ENCODE measurements at regions not wholly inside any gene's neighbourhood (a gene's known extent, or its start where the extent isn't known, plus 50 kb on each side); places are given as distances from the start of the nearest gene placed in this dataset.

DNA sequence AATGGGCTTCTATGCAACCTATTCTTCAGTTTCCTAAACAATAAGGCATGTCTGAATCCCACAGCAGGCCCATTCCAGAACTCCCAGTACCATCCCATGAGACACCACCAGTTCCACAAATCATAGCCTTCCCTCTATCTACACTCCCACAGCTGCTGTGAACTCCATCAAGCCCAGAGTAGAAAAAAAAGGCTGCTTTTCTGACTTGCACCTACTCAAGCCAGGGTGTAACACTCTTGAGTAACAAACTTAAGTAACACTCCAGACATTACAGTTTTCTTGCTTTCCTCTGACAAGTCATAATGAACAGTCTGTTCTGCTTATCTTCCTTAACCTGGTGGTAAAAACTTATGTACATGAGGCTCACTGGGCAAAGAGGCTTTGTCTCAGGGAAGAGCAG is 283.1 kb downstream of the NFKBIZ start:
- Histone ChIP-seq H3K27ac (ENCODE audit: control insufficient read depth, insufficient read depth) (no peak overlapping the region), H3K4me1 (ENCODE audit: control insufficient read depth, insufficient read depth, low read length) (no peaks in the 10 kb centered on the region), H3K9ac (ENCODE audit: control insufficient read depth, insufficient read depth, low read length) (no peak overlapping the region), H3K27me3 (replicated peaks in 1 of 2; ENCODE audit: control insufficient read depth in 2 of 2, insufficient read depth in 2 of 2, low read length in 1 of 2) (no peaks in the 10 kb centered on the region), H3K4me2 (ENCODE audit: control insufficient read depth, insufficient read depth) (no peak overlapping the region), H3K4me3 (no peak overlapping the region), H3K79me2 (ENCODE audit: control insufficient read depth, insufficient read depth, low read length) (no peaks in the 10 kb centered on the region), H2AFZ (ENCODE audit: control insufficient read depth, low read depth, low read length) (no peak overlapping the region), H4K20me1 (ENCODE audit: control insufficient read depth, insufficient read depth) (no peaks in the 10 kb centered on the region), H3K9me3 (replicated peaks; ENCODE audit: control insufficient read depth, insufficient read depth, low read length) (no peaks in the 10 kb centered on the region; the same call in 2 of the 3 replicates), H3K36me3 (ENCODE audit: control insufficient read depth in 2 of 2, insufficient read depth in 2 of 2, low read length in 1 of 2) (no peaks in the 10 kb centered on the region)
- ChIA-PET POLR2A (no interaction called here), SMC1A (ENCODE audit: uncharacterized antibody, unreplicated experiment) (interaction anchor here (0.7 kb wide), 1 partner anchor 51 kb away, joined by 3 read pairs; no protein-coding TSS in a partner anchor), RAD21 (ENCODE audit: unreplicated experiment) (no interaction called here), CTCF (no interaction called here)
- TF ChIP-seq SMAD1 (IDR thresholded peaks at IDR 0.05; ENCODE audit: low read depth, partially characterized antibody) (no peak), NBN (IDR thresholded peaks at IDR 0.05) (no peak), PML (IDR thresholded peaks at IDR 0.05; ENCODE audit: low read length) (no peak), E2F4 (IDR thresholded peaks at IDR 0.05; ENCODE audit: low read depth, low read length) (no peak), NFXL1 (IDR thresholded peaks at IDR 0.05; ENCODE audit: borderline replicate concordance) (no peak), IRF5 (IDR thresholded peaks at IDR 0.05; ENCODE audit: borderline replicate concordance) (no peak)
- intact Hi-C loops (cut with micrococcal nuclease; ENCODE audit: unreplicated experiment): no loop called here
- in situ Hi-C loops (cut with MboI): no loop called here
- DNase-seq (ENCODE audit: low read depth, low spot score): no peak
- no peak for FAIRE-seq
- no TSS peak for BruUV-seq (replicated peaks)
- ATAC-seq: no peak

- intact Hi-C loops (cut with micrococcal nuclease; ENCODE audit: unreplicated experiment): no loop called here
- no peak for DNase-seq (ENCODE audit: low read depth, low spot score)
- Histone ChIP-seq H2AFZ (ENCODE audit: control insufficient read depth, low read depth, low read length) (no peak overlapping the region), H3K4me1 (ENCODE audit: control insufficient read depth, insufficient read depth, low read length) (no peaks in the 10 kb centered on the region), H3K9ac (ENCODE audit: control insufficient read depth, insufficient read depth, low read length) (no peak overlapping the region), H3K36me3 (ENCODE audit: control insufficient read depth in 2 of 2, insufficient read depth in 2 of 2, low read length in 1 of 2) (no peaks in the 10 kb centered on the region), H3K27me3 (replicated peaks in 1 of 2; ENCODE audit: control insufficient read depth in 2 of 2, insufficient read depth in 2 of 2, low read length in 1 of 2) (no peaks in the 10 kb centered on the region), H3K79me2 (ENCODE audit: control insufficient read depth, insufficient read depth, low read length) (no peaks in the 10 kb centered on the region), H4K20me1 (ENCODE audit: control insufficient read depth, insufficient read depth) (no peaks in the 10 kb centered on the region), H3K27ac (ENCODE audit: control insufficient read depth, insufficient read depth) (no peak overlapping the region), H3K4me2 (ENCODE audit: control insufficient read depth, insufficient read depth) (no peak overlapping the region), H3K4me3 (no peak overlapping the region), H3K9me3 (replicated peaks; ENCODE audit: control insufficient read depth, insufficient read depth, low read length) (no peaks in the 10 kb centered on the region; the same call in 2 of the 3 replicates)
- ATAC-seq: no peak
- CTCF ChIA-PET: interaction anchor here (0.7 kb wide), 1 partner anchor 403 kb away, joined by 3 read pairs; no protein-coding TSS in a partner anchor
- RAD21 ChIA-PET (ENCODE audit: unreplicated experiment): no interaction called here
- in situ Hi-C loops (cut with MboI): no loop called here
- SMC1A ChIA-PET (ENCODE audit: uncharacterized antibody, unreplicated experiment): interaction anchor here (1.1 kb wide), 1 partner anchor 92 kb away, joined by 3 read pairs; no protein-coding TSS in a partner anchor
- FAIRE-seq: no peak
- POLR2A ChIA-PET: interaction anchor here (0.9 kb wide), 1 partner anchor 300 kb away, joined by 4 read pairs; no protein-coding TSS in a partner anchor
- no TSS peak for BruUV-seq (replicated peaks)
- 47% methylated on average over 2 of the region's 2 CpGs for WGBS (ENCODE audit: insufficient coverage, insufficient replicate concordance, low lambda C conversion rate, missing lambda C conversion rate)
- TF ChIP-seq, protein P1, sequence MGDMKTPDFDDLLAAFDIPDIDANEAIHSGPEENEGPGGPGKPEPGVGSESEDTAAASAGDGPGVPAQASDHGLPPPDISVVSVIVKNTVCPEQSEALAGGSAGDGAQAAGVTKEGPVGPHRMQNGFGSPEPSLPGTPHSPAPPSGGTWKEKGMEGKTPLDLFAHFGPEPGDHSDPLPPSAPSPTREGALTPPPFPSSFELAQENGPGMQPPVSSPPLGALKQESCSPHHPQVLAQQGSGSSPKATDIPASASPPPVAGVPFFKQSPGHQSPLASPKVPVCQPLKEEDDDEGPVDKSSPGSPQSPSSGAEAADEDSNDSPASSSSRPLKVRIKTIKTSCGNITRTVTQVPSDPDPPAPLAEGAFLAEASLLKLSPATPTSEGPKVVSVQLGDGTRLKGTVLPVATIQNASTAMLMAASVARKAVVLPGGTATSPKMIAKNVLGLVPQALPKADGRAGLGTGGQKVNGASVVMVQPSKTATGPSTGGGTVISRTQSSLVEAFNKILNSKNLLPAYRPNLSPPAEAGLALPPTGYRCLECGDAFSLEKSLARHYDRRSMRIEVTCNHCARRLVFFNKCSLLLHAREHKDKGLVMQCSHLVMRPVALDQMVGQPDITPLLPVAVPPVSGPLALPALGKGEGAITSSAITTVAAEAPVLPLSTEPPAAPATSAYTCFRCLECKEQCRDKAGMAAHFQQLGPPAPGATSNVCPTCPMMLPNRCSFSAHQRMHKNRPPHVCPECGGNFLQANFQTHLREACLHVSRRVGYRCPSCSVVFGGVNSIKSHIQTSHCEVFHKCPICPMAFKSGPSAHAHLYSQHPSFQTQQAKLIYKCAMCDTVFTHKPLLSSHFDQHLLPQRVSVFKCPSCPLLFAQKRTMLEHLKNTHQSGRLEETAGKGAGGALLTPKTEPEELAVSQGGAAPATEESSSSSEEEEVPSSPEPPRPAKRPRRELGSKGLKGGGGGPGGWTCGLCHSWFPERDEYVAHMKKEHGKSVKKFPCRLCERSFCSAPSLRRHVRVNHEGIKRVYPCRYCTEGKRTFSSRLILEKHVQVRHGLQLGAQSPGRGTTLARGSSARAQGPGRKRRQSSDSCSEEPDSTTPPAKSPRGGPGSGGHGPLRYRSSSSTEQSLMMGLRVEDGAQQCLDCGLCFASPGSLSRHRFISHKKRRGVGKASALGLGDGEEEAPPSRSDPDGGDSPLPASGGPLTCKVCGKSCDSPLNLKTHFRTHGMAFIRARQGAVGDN (IDR thresholded peaks at IDR 0.05): no peak
- no peak for TF ChIP-seq EGR1 (IDR thresholded peaks at IDR 0.05; ENCODE audit: borderline replicate concordance in 1 of 2, low read depth in 2 of 2, low read length in 2 of 2)
- TF ChIP-seq FOS (IDR thresholded peaks at IDR 0.05; ENCODE audit: borderline replicate concordance, extremely low read depth, insufficient read length): no peak
Observed at GRCh38 chr3:102133376-102133775, 284.1 kb downstream of the NFKBIZ start.
